NCI-H82 (cell line): ENCODE measurements at regions not wholly inside any gene's neighbourhood (a gene's known extent, or its start where the extent isn't known, plus 50 kb on each side); places are given as distances from the start of the nearest gene placed in this dataset.

Experiments
- DNase-seq: peaks from one replicate; lab custom pipeline; 2025; lab: John Stamatoyannopoulos, UW

DNA sequence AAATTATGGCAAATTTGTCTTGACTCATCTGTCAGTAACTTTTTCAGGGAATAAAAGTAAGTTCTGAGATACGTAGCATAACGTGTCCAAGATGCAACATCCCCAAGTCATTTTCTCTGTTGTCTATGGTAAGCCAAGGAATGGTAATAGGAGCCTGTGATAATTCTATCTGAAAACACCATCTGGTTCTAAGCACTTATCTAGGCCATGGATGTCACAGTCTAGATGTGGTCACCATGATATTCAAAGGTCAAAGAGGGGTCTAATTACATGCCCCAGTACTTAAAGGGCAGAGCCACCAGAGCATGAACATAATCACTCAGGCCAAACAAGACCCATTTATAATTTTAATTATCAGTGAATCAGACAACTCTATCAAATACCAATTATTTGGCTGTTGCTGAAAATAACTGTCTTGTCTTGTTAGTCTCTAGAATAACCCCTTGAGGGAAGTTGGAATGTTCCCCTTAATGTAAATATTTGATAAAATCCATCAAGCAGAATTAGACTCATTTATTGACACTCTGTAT lies 225.1 kb upstream of the MPPED2 start:
- no peak for DNase-seq

DNA sequence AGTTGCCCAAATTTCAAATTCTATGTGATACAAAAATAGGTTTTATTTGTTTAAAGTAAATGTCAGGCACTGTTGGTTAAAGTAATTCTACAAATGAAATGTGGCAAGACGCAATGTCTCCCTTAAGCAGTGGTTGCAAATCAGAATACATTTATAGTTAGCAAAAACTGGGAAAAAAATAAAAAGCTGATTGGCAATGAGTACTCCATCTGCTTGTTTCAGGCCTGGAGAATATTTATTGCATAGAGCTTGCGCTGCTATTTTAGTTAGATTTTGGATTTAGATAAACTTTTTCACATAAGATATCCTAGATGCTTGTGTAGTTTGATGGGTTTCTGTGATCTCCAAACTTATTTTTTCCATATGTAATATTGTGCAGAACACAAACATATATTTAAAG lies 224.0 kb upstream of the MPPED2 start:
- no peak for DNase-seq

- DNase-seq = no peak
Observed at GRCh38 chr11:30801357-30801756, 215.2 kb upstream of the MPPED2 start.

DNA sequence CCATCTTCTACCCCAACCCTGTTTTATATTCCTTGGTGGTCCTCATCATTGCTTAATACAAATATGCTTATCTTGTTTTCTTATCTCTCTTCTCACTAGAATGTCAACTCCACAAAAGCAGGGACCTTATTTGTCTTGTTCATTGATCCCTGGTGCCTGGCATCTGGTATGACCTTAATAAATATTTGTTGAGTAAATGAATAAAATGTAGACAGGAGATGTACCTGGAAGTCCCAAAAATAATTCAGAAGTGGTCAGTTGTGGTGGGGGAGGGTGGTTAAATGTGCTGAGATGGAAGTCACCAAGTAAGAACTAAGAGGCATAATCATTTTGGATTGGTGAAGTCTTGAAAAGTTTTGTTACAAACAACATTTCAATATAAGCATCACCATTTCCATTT lies 214.8 kb upstream of the MPPED2 start:
- no peak for DNase-seq

- no peak for DNase-seq
Observed at GRCh38 chr11:30798547-30799236, 212.5 kb upstream of the MPPED2 start.

- no peak for DNase-seq
Observed at GRCh38 chr11:30789270-30789669, 203.1 kb upstream of the MPPED2 start.

DNA sequence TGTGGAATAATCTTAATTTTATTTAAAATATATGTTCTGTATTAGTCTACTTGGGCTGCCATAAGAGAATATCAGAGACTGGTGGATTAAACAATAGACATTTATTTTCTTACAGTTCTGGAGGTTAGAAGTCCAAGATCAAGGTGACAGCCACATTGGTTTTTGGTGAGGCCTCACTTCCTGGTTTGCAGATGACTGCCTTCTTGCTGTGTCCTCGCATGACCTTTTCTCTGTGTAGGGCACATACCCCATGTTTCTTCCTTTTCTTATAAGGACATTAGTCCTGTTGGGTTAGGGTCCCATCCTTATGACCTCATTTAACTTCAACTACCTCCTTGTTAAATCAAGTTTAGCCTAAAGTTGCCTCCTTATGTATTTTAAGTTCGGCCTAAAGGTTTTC lies 202.7 kb upstream of the MPPED2 start:
- DNase-seq = no peak

DNA sequence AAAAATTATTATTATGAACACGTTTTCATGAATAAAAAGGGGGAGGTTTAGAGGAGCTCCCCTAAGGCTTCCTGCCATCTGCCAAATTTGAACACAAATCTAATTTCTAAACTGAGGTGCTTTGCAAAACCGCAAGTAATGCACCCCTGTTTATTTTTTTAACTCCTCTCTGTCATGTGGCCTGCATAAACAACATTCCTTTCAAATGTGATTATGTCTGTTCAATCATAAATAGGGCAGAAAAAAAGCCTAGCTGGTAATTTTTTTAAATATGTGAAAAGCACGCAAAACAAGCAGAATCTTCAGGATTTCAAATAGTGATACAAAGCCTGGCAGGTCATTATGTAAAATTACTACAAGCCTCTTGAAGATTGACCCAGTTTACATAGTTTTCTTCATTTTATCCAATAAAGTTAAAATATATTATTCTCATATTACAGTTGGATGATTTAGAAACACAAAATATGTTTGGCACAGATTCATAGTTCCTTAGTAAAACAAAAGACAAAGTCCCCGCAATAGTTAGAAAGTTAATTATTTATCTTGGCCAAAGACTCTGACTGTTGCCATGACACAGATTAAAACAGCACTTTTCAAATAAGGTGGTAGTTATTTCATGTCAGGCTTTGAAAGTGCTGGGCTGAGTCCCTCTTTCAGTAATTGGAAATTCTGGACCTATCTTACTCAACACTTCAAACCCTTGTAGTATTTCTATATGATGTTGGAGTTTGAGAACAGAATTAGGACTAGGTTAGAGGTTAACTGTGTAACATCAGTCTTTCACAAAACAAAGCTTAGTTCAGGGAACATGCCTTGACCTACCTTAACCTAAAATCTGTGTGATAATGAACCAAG lies 200.3 kb upstream of the MPPED2 start:
- no peak for DNase-seq

DNA sequence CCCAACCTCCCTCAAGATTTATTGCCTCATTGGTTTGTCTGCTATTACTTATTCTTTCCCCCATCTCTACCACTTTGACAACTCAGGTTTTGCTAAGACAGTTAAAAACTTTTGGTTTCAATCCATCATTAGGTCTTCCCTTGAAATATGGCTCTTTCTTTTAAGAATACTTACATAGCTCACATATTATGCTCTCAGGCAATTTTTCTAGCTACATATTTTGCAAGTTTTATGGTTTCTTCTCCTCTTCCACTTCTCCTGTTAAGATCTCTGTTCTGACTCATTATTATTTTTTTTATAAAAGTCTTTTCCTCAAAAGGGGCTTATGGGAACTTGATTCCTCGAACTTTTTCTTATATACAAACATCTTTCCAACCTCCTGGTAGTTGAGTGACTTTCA lies 192.4 kb upstream of the MPPED2 start:
- no peak for DNase-seq

DNA sequence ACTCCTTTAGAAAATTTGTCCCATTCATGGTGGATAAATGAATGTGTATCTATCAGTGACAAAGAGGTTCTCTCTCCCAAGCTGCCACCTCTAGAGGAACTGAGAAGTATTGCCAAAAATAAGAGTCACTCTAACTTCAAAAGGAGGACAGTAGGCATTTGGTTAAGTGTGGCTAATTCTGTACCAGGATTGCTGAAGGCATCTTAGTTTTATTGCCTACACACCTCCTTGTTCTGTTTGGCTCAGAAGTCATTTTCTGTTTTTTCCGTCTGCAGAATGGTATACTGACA lies 189.0 kb upstream of the MPPED2 start:
- no peak for DNase-seq

- DNase-seq = peak; percentile 45
Observed at GRCh38 chr11:30774496-30775232, 188.5 kb upstream of the MPPED2 start.

DNA sequence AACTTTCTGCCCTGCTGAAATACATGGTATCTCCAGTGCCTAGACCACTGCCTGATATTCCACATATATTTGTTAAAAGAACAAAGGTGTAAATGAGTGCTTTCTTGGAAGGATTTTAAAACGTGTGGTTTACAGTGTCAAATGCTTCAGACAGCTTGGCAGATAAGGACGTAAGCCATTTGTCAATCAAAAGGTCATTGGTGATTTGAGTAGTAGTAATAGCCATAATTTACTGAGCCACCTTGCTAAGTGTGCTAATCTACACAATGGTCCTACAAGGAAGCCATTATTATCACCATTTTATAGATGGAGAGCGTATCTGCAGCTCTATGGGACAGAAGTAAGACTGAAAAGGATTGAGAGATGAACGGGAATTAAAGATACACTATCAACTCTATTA lies 186.8 kb upstream of the MPPED2 start:
- DNase-seq = no peak

- DNase-seq = no peak
Observed at GRCh38 chr11:30763951-30764350, 177.8 kb upstream of the MPPED2 start.

DNA sequence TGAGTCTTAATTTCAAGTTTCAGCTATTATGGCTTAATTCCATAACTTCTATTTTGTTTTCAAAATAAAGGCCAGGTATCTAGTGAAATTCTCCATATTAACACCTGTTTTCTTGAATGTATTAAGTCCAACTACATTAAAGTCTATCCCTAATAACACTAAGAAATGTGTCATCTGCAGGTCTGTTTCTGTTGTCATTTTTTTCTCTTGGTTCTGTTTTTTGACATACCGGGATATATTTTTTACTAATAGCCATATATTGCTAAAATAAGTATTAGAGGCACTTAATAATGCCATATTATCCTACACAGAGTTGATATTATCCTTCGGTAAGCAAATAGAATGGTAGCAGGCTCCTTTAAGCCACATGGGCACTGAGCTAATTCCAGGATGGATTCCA lies 176.0 kb upstream of the MPPED2 start:
- DNase-seq = no peak

DNA sequence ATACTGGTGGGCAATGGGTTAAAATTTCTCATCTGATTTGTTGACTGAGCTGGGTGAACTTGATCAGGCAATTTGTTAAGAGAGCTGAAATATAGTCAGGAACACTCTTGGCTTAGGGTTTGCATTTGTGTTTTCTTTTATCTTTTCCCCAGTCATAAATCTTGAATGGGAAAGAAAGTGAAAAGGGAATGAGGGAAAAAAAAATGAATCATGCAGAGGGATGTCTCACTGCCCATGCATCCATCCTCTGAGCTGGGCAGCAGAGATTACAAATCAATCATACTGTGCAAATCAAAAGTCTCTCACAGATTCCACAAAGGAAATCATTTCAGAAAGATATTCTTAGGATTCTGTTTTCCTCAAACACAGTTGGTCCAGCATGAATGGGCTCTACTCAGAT lies 174.2 kb upstream of the MPPED2 start:
- no peak for DNase-seq

GRCh38 chr11:30758946-30759504 lies 172.9 kb upstream of the MPPED2 start:
- DNase-seq = no peak

DNA sequence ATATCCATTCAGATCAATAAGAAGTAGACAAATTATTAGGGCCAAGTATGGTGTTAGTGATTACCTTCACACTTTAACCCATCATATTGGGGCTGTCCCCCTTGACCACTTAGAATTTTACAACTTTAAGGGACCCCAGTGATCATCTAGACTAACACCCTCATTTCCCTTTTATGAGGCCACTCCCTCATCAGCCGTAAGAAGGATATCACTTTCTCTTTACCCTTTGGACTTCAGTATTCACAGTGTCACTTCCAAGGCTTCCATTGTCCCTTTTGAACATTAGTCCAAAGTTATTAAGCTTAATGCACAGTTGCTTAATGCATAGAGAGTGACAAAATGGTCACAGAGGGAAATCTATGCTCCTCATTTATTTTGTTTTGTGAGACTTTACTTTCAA lies 172.4 kb upstream of the MPPED2 start:
- no peak for DNase-seq

- no peak for DNase-seq
Observed at GRCh38 chr11:30758012-30758411, 171.9 kb upstream of the MPPED2 start.

GRCh38 chr11:30753994-30754393 lies 167.8 kb upstream of the MPPED2 start:
- no peak for DNase-seq

GRCh38 chr11:30753504-30753903 lies 167.4 kb upstream of the MPPED2 start:
- DNase-seq = no peak

DNA sequence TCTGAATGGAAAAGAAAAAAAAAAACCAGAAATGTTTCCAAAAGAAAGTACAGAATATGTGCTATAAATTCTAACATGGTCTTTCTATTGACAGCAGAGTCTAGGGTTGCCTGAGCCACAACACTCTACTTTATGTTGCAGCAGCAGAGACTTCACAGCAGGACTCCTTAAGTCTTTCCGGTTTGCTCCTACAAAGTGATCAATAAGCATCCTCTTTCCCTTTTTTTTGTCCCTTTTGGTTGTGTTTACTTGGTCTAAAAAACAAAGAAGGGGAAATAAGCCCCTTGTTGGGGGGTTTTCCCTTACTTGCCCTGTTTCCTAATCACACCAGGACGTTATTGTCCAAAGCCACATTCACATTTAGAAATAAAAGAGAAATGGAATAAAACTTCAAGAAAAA lies 163.1 kb upstream of the MPPED2 start:
- no peak for DNase-seq

- DNase-seq = no peak
Observed at GRCh38 chr11:30741039-30741550, 154.9 kb upstream of the MPPED2 start.
